Gastroesophageal sphincter (tissue), 4 donors: ENCODE measurements at regions not wholly inside any gene's neighbourhood (a gene's known extent, or its start where the extent isn't known, plus 50 kb on each side); places are given as distances from the start of the nearest gene placed in this dataset.

Experiments
- ATAC-seq: fragments of 150-250 bp; one replicate; pipeline ENCODE4 v1.9.1; 2016; ENCODE audit warnings: mild to moderate bottlenecking, moderate library complexity
- H3K27ac ChIP-seq, 4 donors: fragments of 200-600 bp; sonication (generic) in 3 of 4; 1 replicate in 3 of 4; 2 replicates in 1 of 4; pipeline ENCODE4 v1.5.1; 2016 to 2019
- H3K27me3 ChIP-seq: fragments of 200-600 bp; sonication (generic); one replicate; pipeline ENCODE4 v1.5.1; 2019
- H3K36me3 ChIP-seq, 2 donors: fragments of 200-600 bp; sonication (generic); one replicate each; pipeline ENCODE4 v1.5.1; 2019; ENCODE audit warnings: control low read depth in 1 of 2
- H3K4me1 ChIP-seq, 3 donors: fragments of 200-600 bp; sonication (generic); 1 replicate in 2 of 3; 2 replicates in 1 of 3; pipeline ENCODE4 v1.5.1; 2016 to 2019; ENCODE audit warnings: control low read depth in 2 of 3
- H3K4me3 ChIP-seq, 2 donors: fragments of 200-600 bp; sonication (generic); one replicate each; pipeline ENCODE4 v1.5.1; 2019; ENCODE audit warnings: mild to moderate bottlenecking in 1 of 2, moderate library complexity in 1 of 2
- H3K9me3 ChIP-seq, 3 donors: fragments of 200-600 bp; sonication (generic); one replicate each; pipeline ENCODE4 v1.5.1; 2017 to 2019; ENCODE audit warnings: control low read depth in 2 of 3
- EP300 ChIP-seq: sonication (generic); formaldehyde crosslinking; IDR thresholded peaks from one replicate; pipeline ENCODE4 v1.6.1; 2017; ENCODE audit warnings: antibody characterized with exemption, mild to moderate bottlenecking
- POLR2A ChIP-seq, 2 donors: fragments of 450-650 bp; IDR thresholded peaks; one replicate each; pipeline ENCODE4 v1.6.1; 2017; ENCODE audit warnings: antibody characterized with exemption in 2 of 2, mild to moderate bottlenecking in 2 of 2, moderate library complexity in 1 of 2
- POLR2AphosphoS5 ChIP-seq: sonication (generic); formaldehyde crosslinking; IDR thresholded peaks from one replicate; pipeline ENCODE4 v1.6.1; 2017; ENCODE audit warnings: antibody characterized with exemption
- WGBS, 2 donors: methylation state at CpG; one replicate each; pipeline ENCODE4 v1.1.5; 2018; ENCODE audit warnings: low coverage in 1 of 2; 5-methylcytosine and 5-hydroxymethylcytosine counted together
- TF ChIP-seq, protein P1 (sequence below), 4 experiments: fragments of 200-600 bp in 2 of 4; fragments of 450-650 bp in 2 of 4; sonication (generic) in 1 of 4; IDR thresholded peaks; one replicate each; pipeline ENCODE4 v1.5.1; 2017 to 2019; ENCODE audit warnings: antibody characterized with exemption in 4 of 4, mild to moderate bottlenecking in 2 of 4, moderate library complexity in 2 of 4

DNA sequence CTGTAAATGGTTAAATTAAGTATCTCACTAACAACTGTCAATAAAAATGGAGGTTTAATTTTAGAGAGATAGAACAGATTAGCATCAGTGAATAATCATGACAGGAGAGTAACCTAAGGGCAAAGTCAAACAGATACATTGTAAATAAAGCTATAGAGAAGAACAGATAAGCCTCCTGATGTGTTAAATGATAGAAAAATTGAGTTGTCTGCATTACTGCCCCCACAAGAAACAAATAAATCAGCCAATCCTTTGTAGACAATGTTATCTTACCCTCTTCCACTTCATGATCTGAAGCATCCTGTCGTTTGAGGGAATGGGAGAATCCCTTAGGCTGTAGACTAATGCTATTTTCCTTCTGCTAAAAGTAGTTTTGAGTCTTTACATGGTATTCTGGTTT lies 147.8 kb downstream of the PCDH18 start:
- Histone ChIP-seq H3K9me3 (no peaks in the 10 kb centered on the region), H3K27me3 (no peaks in the 10 kb centered on the region), H3K36me3 (no peaks in the 10 kb centered on the region), H3K4me3 (no peak overlapping the region), H3K4me1 (no peaks in the 10 kb centered on the region), H3K27ac (no peak overlapping the region)
- ATAC-seq, result no peak
- WGBS, 2 donors, result 69 to 74% methylated on average over 1 of the region's 1 CpG
- TF ChIP-seq, protein P1, sequence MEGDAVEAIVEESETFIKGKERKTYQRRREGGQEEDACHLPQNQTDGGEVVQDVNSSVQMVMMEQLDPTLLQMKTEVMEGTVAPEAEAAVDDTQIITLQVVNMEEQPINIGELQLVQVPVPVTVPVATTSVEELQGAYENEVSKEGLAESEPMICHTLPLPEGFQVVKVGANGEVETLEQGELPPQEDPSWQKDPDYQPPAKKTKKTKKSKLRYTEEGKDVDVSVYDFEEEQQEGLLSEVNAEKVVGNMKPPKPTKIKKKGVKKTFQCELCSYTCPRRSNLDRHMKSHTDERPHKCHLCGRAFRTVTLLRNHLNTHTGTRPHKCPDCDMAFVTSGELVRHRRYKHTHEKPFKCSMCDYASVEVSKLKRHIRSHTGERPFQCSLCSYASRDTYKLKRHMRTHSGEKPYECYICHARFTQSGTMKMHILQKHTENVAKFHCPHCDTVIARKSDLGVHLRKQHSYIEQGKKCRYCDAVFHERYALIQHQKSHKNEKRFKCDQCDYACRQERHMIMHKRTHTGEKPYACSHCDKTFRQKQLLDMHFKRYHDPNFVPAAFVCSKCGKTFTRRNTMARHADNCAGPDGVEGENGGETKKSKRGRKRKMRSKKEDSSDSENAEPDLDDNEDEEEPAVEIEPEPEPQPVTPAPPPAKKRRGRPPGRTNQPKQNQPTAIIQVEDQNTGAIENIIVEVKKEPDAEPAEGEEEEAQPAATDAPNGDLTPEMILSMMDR (IDR thresholded peaks at IDR 0.05), result no peak
- TF ChIP-seq POLR2A (IDR thresholded peaks at IDR 0.05) (no peak), EP300 (no peak), POLR2AphosphoS5 (no peak)

DNA sequence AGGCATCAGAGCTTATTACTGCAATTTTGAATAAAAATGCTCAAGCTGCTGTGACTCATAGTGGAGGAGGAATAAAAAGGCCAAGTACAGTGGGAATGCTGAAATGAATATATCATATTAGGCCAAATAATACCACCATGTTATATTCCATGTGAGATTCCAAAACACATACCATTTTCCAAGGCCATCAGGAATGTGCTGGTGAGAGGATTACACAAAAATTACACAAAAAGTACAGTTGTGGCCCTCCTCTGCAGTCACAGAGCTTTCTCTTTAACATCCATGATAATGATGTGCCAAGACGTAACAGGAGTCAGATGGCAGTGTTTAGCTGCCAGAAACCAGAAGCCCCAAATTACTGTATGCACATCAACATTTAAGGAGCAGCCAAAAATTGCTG lies 153.5 kb downstream of the PCDH18 start:
- TF ChIP-seq EP300, result no peak
- TF ChIP-seq, protein P1 (IDR thresholded peaks at IDR 0.05), result no peak
- no peak for TF ChIP-seq POLR2AphosphoS5
- no peak for TF ChIP-seq POLR2A (IDR thresholded peaks at IDR 0.05)
- no peaks in the 10 kb centered on the region for H3K36me3 ChIP-seq
- H3K27me3 ChIP-seq, result no peaks in the 10 kb centered on the region
- no peak overlapping the region for H3K27ac ChIP-seq
- peaks cover 0 to 23% (median 0%) of the 10 kb centered on the region in 3 donors for H3K4me1 ChIP-seq
- ATAC-seq, result no peak
- no peaks in the 10 kb centered on the region for H3K9me3 ChIP-seq
- no peak overlapping the region for H3K4me3 ChIP-seq
- WGBS, 2 donors, result 43 to 100% methylated on average over 1 of the region's 1 CpG

DNA sequence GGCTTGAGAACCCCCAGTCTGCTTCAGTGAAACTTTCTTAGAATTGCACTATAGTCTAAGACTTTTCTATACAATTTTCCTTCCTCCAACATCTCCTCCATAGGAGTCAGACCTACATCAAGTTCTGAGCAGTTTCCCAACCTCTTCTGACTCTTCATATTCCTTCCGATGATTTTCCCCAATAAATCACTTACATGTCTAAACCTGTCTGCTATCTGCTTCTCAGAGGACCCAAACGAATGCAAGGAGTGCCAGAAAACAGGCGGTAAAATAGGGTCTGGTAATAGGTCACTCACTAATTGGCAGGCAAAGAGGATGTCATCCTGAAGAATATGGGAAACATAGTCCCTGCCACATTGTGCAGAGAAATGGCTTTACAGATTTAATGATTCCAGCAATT lies 153.9 kb downstream of the PCDH18 start:
- Histone ChIP-seq H3K27me3 (no peaks in the 10 kb centered on the region), H3K27ac (no peak overlapping the region), H3K36me3 (no peaks in the 10 kb centered on the region), H3K4me3 (no peak overlapping the region), H3K4me1 (peaks cover 0 to 24% (median 0%) of the 10 kb centered on the region in 3 donors), H3K9me3 (no peaks in the 10 kb centered on the region)
- no peak for ATAC-seq
- TF ChIP-seq POLR2A (IDR thresholded peaks at IDR 0.05) (no peak), EP300 (no peak)
- WGBS, 2 donors, result 81% methylated on average over 3 of the region's 3 CpGs; no CpG with 5 or more reads in 1 of the 2 donors

DNA sequence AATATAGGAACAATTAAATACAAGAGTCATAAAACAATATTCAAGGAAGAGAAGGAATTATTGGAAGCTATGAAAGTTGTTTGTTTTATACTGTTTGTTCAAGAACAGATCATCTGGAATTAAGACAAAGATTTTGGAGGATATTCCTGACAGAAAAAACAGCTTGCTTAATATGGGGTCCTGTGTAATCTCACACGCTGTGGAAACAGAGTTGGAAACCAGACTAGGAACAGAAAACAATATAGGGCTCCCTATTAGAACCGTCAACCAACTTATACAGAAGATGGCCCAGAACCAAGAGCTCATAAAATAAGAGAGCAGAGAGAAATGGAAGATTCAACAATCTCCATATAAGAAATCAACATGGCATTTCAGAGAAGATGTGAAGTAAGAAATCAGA lies 156.0 kb downstream of the PCDH18 start:
- no peak for TF ChIP-seq POLR2A (IDR thresholded peaks at IDR 0.05)
- 86 to 95% methylated on average over 2 of the region's 2 CpGs for WGBS, 2 donors

DNA sequence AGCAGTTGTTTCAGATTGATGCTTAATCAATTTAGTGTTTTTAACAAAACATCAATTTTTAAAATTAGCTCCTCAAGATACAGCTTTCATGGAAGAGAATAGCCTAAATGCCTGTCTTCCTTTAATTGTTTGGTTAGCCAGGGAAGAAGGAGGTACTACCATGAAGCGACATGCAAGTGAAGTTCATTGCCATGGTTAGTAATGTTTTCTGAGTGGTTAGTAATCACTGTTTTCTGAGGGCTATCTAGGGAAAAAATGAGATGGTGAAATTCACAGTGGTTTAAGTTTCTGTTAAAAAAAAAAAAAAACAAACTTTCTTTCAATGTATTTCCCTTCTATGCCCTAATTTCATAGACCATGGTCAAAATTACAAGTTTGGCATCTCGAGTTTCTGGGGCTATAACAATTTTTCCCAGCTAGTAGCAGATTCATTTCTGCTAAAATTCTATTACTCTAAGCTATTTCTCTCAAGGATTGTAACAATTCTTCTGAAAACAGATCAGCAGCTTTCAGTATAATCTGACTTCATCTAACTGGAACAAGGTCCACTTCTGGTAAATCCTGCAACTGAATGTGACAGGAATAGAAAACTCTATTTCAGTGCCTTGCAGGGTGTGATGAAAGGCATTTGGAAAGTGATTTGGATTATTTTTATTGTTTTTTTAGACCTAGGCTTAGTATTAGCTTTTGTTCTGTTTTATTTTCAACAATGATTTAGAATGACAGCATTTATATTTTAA lies 157.0 kb downstream of the PCDH18 start:
- no peaks in the 10 kb centered on the region for H3K27me3 ChIP-seq

More for the DNA sequence above, 156.0 kb downstream of the PCDH18 start:
- H3K4me3 ChIP-seq, result no peak overlapping the region
- no peaks in the 10 kb centered on the region for H3K9me3 ChIP-seq
- H3K27me3 ChIP-seq, result no peaks in the 10 kb centered on the region
- H3K27ac ChIP-seq, result no peak overlapping the region
- H3K36me3 ChIP-seq, result no peaks in the 10 kb centered on the region
- ATAC-seq, result no peak
- peaks cover 0 to 24% (median 0%) of the 10 kb centered on the region in 3 donors for H3K4me1 ChIP-seq

DNA sequence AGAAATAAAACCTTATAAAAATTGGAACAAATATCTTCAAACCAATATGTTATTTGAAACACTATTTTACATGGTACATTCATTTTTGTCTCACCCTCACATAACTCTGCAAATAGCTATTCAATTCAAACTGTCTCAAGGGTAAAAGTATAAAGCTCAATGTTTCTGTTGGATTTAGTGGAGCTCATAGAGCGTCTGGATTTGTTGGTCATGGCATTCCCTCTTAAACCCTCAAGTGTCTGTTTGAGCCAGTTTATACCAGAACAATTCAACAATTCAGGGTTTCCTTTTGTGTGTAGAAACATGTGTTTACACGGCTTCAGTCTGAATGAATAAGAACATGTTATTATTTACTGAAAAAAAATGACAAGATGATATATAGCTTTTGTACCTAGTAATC lies 161.6 kb downstream of the PCDH18 start:
- H3K4me1 ChIP-seq, result peaks cover 2 to 36% (median 5%) of the 10 kb centered on the region in 3 donors
- no peak for ATAC-seq
- H3K27ac ChIP-seq, result peak overlapping the region in 3 of 4 donors; percentile 49 to 66 (median 65)
- H3K27me3 ChIP-seq, result no peaks in the 10 kb centered on the region
- H3K9me3 ChIP-seq, result no peaks in the 10 kb centered on the region
- WGBS, 2 donors, result 43 to 45% methylated on average over 2 of the region's 2 CpGs
- H3K36me3 ChIP-seq, result no peaks in the 10 kb centered on the region
- no peak for TF ChIP-seq EP300
- no peak for TF ChIP-seq POLR2A (IDR thresholded peaks at IDR 0.05)
- TF ChIP-seq, protein P1 (IDR thresholded peaks at IDR 0.05), result no peak
- TF ChIP-seq POLR2AphosphoS5, result no peak
- no peak overlapping the region for H3K4me3 ChIP-seq

More for the DNA sequence above, 157.0 kb downstream of the PCDH18 start:
- peaks cover 0 to 31% (median 0%) of the 10 kb centered on the region in 3 donors for H3K4me1 ChIP-seq
- H3K9me3 ChIP-seq, result no peaks in the 10 kb centered on the region
- no peak overlapping the region for H3K4me3 ChIP-seq
- WGBS, 2 donors, result 66 to 82% methylated on average over 2 of the region's 2 CpGs
- peak; percentile 41 for ATAC-seq
- H3K27ac ChIP-seq, result no peak overlapping the region
- no peaks in the 10 kb centered on the region for H3K36me3 ChIP-seq
- TF ChIP-seq EP300 (no peak), POLR2AphosphoS5 (peak; percentile 54)
